HG02759 (cell line): ENCODE measurements at regions not wholly inside any gene's neighbourhood (a gene's known extent, or its start where the extent isn't known, plus 50 kb on each side); places are given as distances from the start of the nearest gene placed in this dataset.
"Not testable (repeated sequence)": the region's sequence is repeated elsewhere in the genome, so short reads cannot be mapped to it uniquely, and the experiment has no call there.

Experiments used
- ATAC-seq: cut with Tn5 transposase; IDR thresholded peaks from one replicate; pipeline ENCODE4 v1.9.1; 2021; ENCODE audit warnings: mild to moderate bottlenecking, moderate library complexity; ENCODE audit not compliant: unreplicated experiment

DNA sequence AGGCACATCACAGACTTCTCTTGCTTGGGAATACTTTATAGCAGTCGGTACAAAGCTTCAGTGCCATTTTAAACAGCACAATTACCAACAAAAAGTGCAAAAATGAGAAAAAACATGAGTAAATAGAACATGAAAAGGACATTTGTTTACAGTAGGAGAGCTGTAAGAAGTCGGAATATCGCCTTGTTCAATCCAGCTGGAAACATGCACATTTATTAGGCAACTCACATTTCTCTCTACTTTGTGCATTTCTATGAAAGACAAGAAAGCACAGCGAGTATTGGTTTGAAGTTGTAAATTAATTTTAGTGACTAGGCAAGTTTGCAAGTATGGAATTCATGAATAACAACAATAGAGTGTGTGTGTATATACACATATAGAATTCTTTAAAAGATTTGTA is 484.7 kb downstream of the DACH1 start:
- ATAC-seq: no peak

DNA sequence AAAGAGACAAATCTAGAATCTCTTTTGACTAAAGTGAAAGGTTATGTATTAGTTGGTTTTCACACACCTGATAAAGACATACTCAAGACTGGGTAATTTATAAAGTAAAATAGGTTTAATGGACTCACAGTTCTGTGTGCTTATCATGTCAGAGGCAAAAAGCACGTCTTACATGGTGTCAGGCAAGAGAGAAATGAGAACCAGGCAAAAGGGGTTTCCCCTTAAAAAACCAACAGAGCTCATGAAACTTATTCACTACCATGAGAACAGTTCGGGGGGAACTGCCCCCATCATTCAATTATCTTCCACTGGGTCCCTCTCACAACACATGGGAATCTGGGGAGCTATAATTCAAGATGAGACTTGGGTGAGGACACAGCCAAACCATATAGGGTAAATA is 486.8 kb downstream of the DACH1 start:
- no peak for ATAC-seq

DNA sequence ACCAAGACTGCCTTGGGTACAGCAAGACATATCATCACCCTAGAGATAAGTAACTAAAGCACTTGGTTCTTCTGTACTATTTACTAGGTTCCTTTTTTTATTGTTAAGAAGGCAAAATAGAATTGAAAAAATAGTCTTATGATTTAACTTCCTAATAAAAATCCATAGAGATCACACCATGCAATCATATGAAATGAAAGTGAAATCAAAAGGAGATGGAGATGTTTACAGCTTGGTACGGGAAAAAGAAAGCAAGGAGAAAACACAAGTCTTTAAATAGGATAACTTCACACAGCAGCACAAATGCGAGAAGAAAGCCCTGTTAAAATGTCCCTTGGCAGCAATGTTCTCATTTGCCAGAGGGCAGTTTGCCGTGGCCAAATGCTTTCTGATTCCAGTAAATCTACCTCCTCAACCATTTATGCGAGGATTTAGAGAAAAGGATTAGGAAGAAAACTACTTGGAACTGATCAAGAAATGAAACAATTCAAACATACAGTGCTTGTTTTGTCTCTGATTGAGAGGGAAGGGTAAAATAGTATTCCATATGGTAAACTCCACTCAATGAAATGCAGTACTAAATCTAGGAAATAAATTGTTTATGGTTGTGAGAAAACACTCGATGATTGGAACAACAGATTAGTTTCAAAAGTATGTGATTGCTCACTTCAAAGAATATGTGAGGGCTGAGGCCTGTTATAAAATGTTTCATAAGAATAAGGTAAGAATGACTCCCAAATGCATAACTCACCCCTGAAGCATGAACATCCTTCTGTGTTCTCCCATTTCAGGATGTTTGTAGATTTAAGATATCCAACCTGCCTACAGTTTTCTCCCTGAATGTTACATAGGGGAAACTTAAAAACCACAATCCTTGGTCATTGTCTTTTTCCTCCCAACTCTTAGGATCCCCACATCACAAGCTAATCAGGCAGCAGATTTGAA is 487.8 kb downstream of the DACH1 start:
- ATAC-seq: no peak

DNA sequence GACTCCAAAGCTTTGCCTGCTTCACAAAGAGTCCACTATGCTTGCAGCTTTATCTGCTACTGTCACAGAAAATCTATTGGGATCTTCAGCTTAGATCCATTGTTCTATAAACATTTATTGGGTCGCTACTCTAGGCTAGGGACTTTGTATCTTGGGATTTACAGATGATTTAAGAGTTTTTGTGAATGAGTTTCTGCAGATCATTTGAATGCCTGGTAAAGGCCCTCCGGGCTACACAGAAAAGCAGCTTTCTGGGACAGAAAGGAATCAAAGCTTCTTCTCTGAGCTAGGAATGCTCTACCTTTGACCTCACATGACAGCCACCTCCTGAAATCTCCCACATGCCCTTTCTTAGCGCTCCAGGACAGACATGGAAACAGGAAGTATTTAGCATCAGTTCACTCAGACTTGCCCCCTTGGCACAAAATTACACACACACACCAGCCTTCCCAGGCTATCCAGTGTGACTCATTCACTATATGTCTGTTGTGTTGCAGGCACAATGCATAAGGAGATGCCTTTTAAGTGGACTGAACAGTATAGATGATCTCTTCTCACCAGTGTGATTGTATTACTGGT is 492.4 kb downstream of the DACH1 start:
- no peak for ATAC-seq

DNA sequence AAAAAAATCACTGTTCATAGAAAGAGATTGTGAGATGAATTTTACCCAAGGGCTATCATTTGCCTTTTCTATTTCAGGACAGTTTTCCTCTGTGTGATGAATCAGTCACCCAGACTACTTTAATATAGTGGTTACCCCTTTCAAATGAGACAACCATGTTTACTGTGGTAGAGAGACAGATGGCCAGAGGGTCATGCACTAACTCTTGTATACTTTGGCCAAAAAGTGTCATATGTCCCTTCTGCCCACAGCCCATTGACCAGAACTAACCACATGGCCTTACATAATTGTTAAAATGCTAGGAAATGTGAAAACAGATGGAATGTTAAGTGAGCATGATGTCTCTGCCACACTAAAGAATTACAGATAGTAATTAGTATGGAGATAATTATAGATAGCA is 498.7 kb downstream of the DACH1 start:
- no peak for ATAC-seq

DNA sequence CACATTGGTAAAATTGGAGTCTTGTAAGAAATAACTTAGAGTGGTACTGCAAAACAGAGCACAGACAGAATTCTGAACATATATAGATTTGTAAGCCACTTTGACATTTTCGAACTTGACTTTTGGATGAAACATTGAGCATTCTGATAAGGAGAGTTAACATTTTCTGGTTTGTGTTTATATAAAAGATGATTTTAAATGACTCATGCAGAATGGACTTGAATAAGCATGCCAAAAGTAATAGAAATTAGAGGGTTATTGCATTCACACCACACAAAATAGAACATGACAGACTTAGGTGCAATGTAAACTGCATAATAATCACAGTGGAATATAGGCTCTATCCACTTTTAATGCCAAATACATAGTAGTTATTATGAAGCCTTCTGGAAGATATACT is 507.0 kb downstream of the DACH1 start:
- no peak for ATAC-seq

DNA sequence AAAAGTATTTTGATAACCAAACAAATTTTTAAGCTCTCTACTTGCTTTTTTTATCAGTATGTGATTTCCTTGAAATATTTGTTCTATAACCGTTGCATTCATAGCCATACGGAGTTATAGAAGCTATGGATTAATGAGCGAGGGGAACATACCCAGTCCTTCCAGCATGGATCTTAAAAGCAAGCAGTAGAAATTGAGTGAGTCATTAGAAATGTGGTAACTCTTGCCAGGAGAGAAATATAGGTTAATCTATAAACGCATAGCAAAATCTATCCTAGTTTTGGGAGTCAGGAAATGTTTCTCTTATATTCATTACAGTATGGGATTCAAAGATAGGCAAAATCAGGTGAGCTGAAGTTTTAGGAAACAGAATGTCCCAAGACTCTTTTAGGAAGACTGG is 507.4 kb downstream of the DACH1 start:
- no peak for ATAC-seq

DNA sequence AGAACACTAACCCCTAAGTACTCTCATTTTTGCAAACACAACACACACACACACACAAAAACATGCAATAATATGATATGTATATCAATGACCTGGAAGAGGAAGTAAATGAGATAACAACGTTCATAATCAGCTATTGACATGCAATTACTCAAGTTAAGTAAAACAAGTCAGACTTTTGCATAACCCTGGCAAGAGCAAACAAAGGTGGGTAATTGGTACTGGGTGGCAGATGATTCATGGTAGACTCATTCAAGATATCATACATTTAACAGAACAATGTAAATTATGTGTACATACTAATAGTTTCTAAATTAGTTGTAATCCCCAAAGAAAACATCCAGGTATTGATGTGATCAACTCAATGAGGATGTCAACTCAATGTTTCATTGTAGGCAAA is 508.8 kb downstream of the DACH1 start:
- ATAC-seq: no peak

DNA sequence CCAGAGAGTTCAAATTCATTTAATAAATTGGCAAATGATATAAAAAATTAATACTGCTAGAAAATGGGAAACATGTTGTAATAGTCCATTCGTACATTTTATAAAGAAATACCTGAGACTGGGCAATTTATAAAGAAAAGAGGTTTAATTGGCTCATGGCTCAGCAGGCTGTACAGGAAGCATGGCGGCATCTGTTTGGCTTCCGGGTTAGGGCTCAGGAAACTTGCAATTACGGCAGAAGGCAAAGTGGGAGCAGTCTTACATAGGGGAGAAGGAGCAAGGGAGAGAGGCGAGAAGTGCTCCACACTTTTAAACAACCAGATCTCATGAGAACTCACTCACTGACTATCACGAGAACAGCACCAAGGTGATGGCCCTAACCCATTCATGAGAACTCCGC is 512.0 kb downstream of the DACH1 start:
- ATAC-seq: no peak

DNA sequence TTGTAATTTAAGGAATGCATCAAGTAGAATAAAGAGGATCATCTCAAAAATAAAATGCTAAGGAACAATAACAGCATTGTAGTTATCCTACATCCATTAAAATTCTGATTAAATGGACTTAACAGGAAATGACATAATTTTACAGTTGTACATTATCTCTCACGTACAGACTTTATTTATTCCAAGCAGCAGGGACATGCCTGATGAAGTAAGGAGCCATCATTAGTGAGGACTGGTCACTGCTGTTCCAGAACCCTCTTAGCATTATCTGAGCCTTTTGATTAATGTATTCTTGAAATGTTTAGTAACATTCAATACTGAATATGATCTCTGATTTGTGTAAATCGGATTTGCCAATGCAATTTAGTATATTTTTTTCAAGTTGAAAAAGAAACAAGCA is 516.1 kb downstream of the DACH1 start:
- no peak for ATAC-seq

DNA sequence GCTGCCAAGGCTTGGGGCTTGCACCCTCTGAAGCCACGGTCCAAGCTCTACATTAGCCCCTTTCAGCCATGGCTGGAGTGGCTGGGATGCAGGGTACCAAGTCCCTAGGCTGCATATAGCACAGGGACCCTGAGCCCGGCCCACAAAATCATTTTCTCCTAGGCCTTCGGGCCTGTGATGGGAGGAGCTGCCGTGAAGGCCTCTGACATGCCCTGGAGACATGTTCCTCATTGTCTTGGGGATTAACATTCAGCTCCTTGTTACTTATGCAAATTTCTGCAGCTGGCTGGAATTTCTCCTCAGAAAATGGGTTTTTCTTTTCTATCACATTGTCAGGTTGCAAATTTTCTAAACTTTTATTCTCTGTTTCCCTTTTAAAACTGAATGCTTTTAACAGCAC is 521.1 kb downstream of the DACH1 start:
- ATAC-seq: not testable (repeated sequence)

DNA sequence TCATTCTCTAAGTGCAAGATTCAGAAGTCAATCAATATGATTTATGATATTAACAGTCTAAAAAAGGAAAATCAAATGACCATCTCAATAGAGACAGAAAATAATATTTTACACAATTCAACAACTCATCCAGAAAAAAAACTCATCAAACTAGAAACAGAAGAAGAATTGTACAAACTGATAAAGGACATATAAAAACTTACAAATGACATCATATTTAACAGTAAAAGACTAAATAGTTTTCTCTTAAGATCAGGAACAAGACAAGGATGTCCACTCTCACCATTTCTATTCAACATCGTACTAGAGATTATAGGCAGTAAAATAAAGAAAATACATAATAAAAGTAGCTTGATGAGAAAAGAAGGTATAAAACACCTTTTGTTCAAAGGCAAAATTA is 527.3 kb downstream of the DACH1 start:
- no peak for ATAC-seq

DNA sequence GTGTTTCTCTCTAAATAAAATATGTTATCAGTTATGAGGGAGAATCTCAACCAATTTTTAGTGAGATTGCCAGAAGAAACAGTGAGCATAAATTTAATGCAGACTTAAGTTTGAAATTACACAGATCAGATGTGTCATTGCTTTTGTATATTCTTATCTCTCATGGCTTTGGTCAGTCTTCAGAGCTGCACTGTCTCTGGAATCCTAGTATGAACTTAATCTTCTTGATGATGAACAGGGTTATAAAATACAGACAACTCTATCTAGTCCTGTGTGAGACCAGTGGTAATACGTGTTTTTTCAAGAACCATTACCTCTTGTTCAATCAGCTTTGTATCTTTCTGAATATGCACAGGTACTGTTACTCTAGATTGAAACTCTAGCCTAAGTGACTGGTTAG is 528.0 kb downstream of the DACH1 start:
- ATAC-seq: no peak

DNA sequence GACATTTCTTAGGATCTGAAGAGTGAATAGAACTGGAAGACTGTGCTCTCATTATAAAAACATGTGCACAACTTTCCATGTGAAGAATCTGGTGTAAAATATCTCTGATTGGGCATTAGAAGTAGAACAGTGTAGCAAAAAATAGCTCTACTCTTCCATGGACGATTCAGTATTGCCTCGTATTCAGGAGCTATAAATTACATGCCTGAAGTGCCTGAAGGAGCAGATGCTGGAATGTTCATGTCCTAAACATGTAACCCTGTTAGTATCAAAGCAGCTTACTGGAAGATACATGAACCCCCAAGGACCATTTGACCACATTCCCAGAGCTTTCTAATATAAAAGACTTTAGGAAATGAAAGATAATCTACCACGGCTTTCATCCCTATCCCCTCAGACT is 528.9 kb downstream of the DACH1 start:
- no peak for ATAC-seq

DNA sequence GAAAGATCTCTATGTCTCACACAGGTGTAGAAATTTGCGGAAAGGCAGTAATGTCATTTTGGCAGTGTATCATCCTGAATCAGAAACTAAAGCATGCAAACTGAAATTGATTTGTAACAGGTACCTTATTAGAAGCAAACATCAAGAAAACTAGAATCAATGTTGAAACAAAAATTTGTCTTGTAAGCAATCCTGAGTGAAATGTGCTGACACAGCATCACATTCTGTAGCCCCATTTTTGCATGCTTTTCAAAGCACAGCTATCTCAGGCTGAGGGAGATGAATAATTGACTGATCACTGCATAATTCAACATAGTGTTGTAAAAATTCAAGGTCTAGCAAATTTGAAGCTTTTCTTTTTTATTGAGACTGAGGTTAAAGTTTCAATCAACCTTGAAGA is 539.7 kb downstream of the DACH1 start:
- no peak for ATAC-seq

DNA sequence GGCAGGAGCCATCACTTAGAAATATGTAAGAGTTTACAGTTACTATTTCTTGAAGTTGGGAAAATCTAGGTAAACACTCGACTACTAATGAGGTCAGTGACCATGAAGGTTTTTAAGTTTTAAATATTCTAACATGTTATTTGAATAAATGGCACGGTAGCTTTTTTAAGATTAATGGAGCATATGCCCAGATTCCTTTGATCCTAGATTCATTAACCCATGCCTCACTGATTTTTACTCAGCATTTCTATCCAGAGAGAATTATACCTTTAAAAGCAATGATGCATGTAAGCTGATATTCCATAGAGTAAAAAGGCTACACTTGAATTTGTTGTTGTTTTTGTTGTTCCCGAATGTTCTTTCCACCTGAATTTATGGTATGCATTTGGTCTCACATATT is 541.4 kb downstream of the DACH1 start:
- no peak for ATAC-seq

DNA sequence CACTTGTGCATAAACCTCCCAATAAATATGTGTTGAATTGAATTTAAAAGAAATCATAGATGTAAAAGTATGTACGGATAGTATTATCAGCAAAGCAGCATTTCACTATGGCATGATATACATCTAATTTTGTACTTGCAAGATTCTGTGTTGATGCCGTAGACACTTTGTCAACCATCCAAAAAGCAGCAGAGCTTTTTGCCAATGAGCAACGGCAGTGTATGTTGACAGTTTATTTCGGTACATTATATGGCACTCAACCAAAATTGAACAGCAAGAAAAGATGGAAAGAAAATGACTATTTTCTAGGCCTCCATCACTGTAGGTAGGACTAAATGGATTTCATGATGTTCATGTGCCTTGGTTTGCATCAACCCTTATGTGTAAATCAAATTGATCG is 543.7 kb downstream of the DACH1 start:
- no peak for ATAC-seq

DNA sequence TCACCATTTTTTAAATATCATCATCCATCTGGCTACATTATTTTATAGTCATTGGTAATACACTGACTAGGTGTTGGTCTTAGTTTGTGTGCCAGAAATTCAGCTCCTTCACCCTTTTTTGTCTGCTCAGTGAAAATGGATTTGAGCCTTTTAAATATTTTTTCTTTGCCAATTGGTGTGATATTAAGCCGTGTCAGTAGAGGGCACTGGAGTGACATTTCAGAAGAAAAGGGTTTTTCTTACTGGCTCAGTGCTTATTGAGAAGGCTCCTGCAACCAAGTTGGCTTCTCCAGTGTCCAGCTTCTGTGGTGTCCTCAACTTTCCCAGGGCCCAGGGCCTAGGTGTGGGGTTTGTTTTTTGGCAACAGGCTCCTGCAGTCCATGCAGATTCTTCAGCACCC is 546.6 kb downstream of the DACH1 start:
- no peak for ATAC-seq

DNA sequence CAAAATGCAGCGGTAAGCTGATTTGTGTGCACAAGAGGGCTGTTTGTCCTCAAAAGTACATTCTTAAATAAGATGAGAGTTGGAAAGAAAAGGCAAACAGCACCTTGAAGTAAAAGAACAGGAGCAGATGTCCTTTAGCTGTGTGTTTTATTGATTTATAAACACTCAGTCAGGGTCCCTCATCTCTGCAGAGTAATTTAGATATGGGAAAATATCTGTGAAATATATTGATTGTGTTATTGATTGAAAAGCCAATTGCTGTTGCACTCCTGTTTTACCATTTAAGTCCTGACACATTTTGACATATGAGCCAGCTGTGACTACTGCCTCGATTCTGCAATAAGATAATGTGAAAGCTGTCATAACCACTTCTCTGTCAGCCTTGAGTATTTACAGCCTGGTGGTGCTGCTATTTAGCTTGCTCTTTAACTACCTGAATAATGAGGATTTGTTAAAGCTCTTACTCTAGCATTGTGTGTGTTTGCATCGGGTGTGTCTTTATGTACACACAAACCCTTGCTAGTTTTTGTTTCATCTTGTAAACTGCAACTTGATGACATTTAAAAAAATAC is 550.1 kb downstream of the DACH1 start:
- ATAC-seq: no peak

DNA sequence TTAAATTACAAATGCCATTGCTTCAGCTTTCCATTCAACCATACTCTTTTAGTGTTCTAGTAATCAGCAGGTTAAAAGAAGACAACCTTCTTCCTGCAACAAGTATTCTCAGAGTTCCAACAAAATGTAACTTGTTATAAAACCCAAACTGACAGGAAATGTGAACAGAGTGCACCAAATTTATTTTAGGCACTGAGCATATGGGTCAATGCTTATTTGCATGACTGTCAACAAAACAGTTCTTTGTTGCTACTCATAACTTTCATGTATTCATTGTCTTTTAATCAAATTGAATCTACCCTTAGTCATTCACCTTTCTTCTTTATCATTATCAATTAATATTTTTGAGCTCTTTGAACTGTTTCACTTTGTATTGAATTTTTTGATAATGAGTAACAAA is 554.1 kb downstream of the DACH1 start:
- ATAC-seq: no peak

DNA sequence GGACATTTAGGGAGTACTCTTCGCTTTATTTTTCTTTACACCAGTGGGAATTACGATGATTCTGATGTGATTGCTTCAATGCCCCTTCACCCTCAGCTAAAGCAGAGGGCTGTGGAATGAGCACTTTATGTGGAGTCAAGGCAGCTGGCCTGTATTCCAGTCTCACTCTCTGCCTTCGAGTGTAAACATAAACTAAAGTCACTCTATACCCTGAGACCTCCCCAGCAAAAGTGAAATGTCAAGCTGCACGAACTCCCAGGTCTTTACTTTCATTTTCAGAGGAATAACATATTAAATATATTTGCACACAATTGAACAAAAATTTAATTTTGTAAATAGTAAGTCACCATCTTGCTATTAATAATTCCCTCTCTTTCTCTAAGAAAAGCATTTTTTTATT is 557.1 kb downstream of the DACH1 start:
- ATAC-seq: no peak

DNA sequence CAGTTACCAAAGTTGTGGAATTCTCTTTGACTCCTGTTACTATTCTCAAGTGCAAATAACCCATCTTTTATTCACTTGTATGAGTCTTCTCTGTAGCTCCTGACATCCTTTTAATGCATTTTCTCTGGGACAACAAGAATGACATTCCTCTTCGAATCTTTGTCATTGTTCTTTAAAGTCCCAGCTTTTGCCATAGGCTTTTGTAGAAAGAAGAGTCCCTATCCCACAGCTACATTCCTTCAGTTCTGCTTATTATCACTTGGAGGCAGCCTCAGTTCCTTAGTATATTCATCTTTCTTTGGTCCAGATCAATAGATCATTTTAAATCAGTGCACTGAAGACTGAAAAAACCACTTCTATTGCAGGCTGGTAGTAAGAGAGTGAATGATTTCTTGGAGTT is 560.2 kb downstream of the DACH1 start:
- ATAC-seq: no peak
